RCC 7860 (cell line): ENCODE measurements at regions not wholly inside any gene's neighbourhood (a gene's known extent, or its start where the extent isn't known, plus 50 kb on each side); places are given as distances from the start of the nearest gene placed in this dataset.

Experiments
- DNase-seq: peaks from one replicate; pipeline ENCODE4 v3.0.0-alpha.2; 2015; ENCODE audit warnings: low spot score
- FAIRE-seq: peaks from 2 replicates; lab custom pipeline; 2012; peaks lifted over from hg19 to GRCh38; lab: Jason Lieb, UNC

DNA sequence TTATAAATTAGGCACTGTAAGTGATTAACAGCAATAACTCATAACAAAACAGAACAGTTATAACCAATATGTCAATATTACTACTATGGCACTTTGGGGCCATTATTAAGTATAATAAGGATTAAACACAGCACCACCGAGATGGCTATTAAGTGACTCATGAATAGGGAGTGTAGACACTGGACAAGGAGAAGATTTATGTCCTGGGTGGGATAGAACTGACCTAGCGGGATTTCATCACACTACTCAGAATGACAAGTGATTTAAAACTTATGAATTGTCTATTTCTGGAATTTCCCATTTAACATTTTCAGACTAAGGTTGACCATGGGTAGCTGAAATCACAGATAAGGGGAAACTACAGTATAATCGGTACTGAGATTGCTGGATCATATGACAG lies 79.0 kb upstream of the SLC7A1 start:
- DNase-seq (peak; percentile 65), FAIRE-seq (peak; percentile 71)

DNA sequence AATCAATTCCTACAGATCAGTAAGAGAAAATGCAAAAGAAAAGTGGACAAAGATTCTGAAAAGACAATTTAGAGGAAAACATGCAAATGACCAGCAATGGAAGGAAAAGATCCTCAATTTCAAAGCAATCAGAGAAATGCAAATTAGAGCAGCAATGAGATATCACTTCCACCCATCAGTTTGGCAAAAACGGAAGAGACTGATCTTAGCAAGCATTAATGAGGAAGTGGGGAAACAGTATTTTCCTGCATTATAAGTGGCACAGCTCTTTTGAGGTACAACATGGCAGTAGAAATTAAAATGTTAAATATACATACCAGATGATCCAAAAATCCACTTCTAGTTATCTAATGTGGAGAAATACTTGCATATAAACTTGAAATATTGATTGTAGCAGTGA lies 69.1 kb upstream of the SLC7A1 start:
- DNase-seq (no peak), FAIRE-seq (no peak)

DNA sequence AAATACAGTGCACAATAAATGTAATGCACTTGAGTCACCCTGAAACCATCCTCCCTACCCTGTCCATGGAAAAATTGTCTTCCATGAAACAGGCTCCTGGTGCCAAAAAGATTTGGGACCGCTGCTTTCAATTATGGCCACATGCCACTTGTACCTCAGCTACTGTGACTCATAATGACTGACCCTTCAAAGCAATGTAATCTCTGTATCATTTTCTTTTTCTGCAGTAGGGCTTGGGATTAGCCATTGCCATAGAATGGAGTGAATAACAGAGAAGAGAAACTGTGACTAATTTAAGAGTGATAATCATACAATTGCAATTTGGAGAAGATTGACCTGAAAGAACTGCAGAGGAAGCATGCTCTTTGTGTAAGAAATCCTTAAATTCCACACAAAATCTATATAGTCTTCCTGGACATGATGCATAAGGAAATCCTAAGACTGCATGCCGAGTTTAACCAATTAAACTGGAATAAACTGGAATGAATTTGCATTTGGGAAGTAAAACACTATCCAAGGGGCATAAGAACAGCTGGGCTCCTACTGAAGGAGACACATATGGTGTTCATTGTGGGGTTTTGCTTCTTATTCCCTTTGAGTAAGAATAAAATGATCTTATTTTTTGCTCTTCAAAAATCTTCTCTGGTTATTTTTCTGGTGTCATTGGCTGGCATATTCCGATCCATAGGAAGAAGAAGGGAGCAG lies 59.5 kb upstream of the SLC7A1 start:
- DNase-seq (peak; percentile 11), FAIRE-seq (no peak)

DNA sequence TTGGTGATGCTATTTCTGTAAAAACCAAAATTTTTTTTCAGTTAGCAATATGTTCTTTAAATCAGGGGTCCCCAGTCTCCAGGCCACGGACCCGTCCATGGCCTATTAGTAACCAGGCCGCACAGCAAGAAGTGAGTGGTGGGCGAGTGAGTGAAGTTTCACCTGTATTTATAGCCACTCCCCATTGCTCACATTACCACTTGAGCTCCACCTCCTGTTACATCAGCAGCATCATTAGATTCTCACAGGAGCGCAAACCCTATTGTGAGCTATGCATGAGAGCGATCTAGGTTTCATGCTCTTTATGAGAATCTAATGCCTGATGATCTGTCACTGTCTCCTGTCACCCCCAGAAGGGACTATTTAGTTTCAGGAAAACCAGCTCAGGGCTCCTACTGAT lies 58.9 kb upstream of the SLC7A1 start:
- FAIRE-seq (no peak), DNase-seq (no peak)

DNA sequence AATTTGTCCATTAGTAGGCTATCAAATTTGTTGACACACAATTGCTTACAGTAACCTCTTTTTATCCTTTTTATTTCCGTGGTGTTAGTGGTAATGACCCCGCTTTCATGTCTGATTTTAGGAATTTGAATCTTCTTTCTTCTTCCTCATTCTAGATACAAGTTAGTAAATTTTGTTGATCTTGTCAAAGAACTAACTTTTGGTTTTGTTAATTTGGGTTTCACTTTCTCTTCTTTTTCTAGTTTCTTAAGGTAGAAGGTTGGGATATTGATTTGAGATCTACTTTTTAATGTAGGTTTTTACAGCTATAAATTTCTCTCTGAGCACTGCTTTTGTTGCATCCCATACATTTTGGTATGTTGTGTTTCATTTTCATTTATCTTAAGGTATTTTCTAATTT lies 53.3 kb upstream of the SLC7A1 start:
- FAIRE-seq (no peak), DNase-seq (no peak)
